IgD-negative memory B cell (primary cell): ENCODE measurements at regions not wholly inside any gene's neighbourhood (a gene's known extent, or its start where the extent isn't known, plus 50 kb on each side); places are given as distances from the start of the nearest gene placed in this dataset.

Experiments used
- H3K27ac Mint-ChIP-seq, 3 donors: one replicate each; pipeline ENCODE4 v1.8.0; 2020 to 2022; ENCODE audit warnings: mild to moderate bottlenecking in 3 of 3, mixed read lengths in 3 of 3, moderate library complexity in 1 of 3
- H3K27me3 Mint-ChIP-seq: one replicate; pipeline ENCODE4 v1.8.0; 2021; ENCODE audit warnings: mixed read lengths
- H3K36me3 Mint-ChIP-seq: one replicate; pipeline ENCODE4 v1.8.0; 2020; ENCODE audit warnings: mild to moderate bottlenecking, mixed read lengths
- H3K4me1 Mint-ChIP-seq, 3 donors: one replicate each; pipeline ENCODE4 v1.8.0; 2020 to 2022; ENCODE audit warnings: mixed read lengths in 3 of 3, mild to moderate bottlenecking in 1 of 3
- H3K4me3 Mint-ChIP-seq, 4 donors: one replicate each; pipeline ENCODE4 v1.8.0; 2020 to 2022; ENCODE audit warnings: mild to moderate bottlenecking in 4 of 4, mixed read lengths in 4 of 4, moderate library complexity in 3 of 4
- H3K9me3 Mint-ChIP-seq, 3 donors: one replicate each; pipeline ENCODE4 v1.8.0; 2020 to 2021; ENCODE audit warnings: mixed read lengths in 3 of 3, mild to moderate bottlenecking in 1 of 3

- H3K9me3 Mint-ChIP-seq = no peaks in the 10 kb centered on the region
- no peak overlapping the region for H3K4me3 Mint-ChIP-seq
- no peaks in the 10 kb centered on the region for H3K36me3 Mint-ChIP-seq
- H3K4me1 Mint-ChIP-seq = no peaks in the 10 kb centered on the region
- no peaks in the 10 kb centered on the region for H3K27me3 Mint-ChIP-seq
- no peak overlapping the region for H3K27ac Mint-ChIP-seq
Measured at GRCh38 chr2:22992441-22992840, 392.5 kb upstream of the KLHL29 start.

- H3K27ac Mint-ChIP-seq = no peak overlapping the region
- no peak overlapping the region for H3K4me3 Mint-ChIP-seq
- no peaks in the 10 kb centered on the region for H3K9me3 Mint-ChIP-seq
- H3K4me1 Mint-ChIP-seq = no peaks in the 10 kb centered on the region
- no peaks in the 10 kb centered on the region for H3K27me3 Mint-ChIP-seq
- no peaks in the 10 kb centered on the region for H3K36me3 Mint-ChIP-seq
Measured at GRCh38 chr2:22993250-22993649, 391.7 kb upstream of the KLHL29 start.

- H3K36me3 Mint-ChIP-seq = no peaks in the 10 kb centered on the region
- no peak overlapping the region for H3K27ac Mint-ChIP-seq
- H3K4me3 Mint-ChIP-seq = no peak overlapping the region
- H3K4me1 Mint-ChIP-seq = no peaks in the 10 kb centered on the region
- no peaks in the 10 kb centered on the region for H3K27me3 Mint-ChIP-seq
- peaks cover 0 to 3% (median 0%) of the 10 kb centered on the region in 3 donors for H3K9me3 Mint-ChIP-seq
Measured at GRCh38 chr2:22995576-22995975, 389.4 kb upstream of the KLHL29 start.

- H3K4me1 Mint-ChIP-seq = no peaks in the 10 kb centered on the region
- no peaks in the 10 kb centered on the region for H3K36me3 Mint-ChIP-seq
- no peak overlapping the region for H3K4me3 Mint-ChIP-seq
- no peak overlapping the region for H3K27ac Mint-ChIP-seq
- H3K9me3 Mint-ChIP-seq = peaks cover 0 to 6% (median 0%) of the 10 kb centered on the region in 3 donors
- H3K27me3 Mint-ChIP-seq = no peaks in the 10 kb centered on the region
Measured at GRCh38 chr2:22996911-22997310, 388.1 kb upstream of the KLHL29 start.

DNA sequence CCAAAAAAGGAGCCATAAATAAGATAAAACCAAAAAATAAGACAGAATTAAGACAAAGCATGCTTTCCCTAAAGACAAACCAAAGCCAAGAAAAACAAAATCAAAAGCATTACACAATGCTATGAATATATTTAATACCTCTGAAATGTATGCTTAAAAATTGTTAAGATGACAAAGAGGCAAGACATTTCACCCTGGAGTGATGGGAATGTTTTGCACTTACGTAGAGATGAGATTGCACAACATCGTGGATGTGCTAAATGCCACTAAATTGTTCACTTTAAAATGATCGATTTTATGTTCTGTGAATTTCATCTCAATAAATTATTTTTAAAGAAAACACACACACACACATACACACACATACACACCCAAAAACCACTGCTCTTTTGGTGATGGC lies 386.6 kb upstream of the KLHL29 start:
- no peaks in the 10 kb centered on the region for H3K36me3 Mint-ChIP-seq
- H3K27ac Mint-ChIP-seq = no peak overlapping the region
- peaks cover 0 to 6% (median 0%) of the 10 kb centered on the region in 3 donors for H3K9me3 Mint-ChIP-seq
- H3K4me3 Mint-ChIP-seq = no peak overlapping the region
- H3K4me1 Mint-ChIP-seq = no peaks in the 10 kb centered on the region
- H3K27me3 Mint-ChIP-seq = no peaks in the 10 kb centered on the region

GRCh38 chr2:22999951-23000350 lies 385.0 kb upstream of the KLHL29 start:
- no peaks in the 10 kb centered on the region for H3K27me3 Mint-ChIP-seq
- no peak overlapping the region for H3K27ac Mint-ChIP-seq
- H3K36me3 Mint-ChIP-seq = no peaks in the 10 kb centered on the region
- H3K9me3 Mint-ChIP-seq = peaks cover 0 to 6% (median 0%) of the 10 kb centered on the region in 3 donors
- H3K4me3 Mint-ChIP-seq = no peak overlapping the region
- no peaks in the 10 kb centered on the region for H3K4me1 Mint-ChIP-seq

GRCh38 chr2:23002234-23002633 lies 382.7 kb upstream of the KLHL29 start:
- no peak overlapping the region for H3K27ac Mint-ChIP-seq
- H3K4me3 Mint-ChIP-seq = no peak overlapping the region
- peaks cover 0 to 6% (median 0%) of the 10 kb centered on the region in 3 donors for H3K9me3 Mint-ChIP-seq
- H3K27me3 Mint-ChIP-seq = no peaks in the 10 kb centered on the region
- no peaks in the 10 kb centered on the region for H3K4me1 Mint-ChIP-seq
- no peaks in the 10 kb centered on the region for H3K36me3 Mint-ChIP-seq

GRCh38 chr2:23005469-23005868 lies 379.5 kb upstream of the KLHL29 start:
- Mint-ChIP-seq H3K9me3 (peaks cover 0 to 4% (median 0%) of the 10 kb centered on the region in 3 donors), H3K4me3 (no peak overlapping the region), H3K4me1 (no peaks in the 10 kb centered on the region), H3K27ac (no peak overlapping the region), H3K27me3 (no peaks in the 10 kb centered on the region), H3K36me3 (no peaks in the 10 kb centered on the region)

DNA sequence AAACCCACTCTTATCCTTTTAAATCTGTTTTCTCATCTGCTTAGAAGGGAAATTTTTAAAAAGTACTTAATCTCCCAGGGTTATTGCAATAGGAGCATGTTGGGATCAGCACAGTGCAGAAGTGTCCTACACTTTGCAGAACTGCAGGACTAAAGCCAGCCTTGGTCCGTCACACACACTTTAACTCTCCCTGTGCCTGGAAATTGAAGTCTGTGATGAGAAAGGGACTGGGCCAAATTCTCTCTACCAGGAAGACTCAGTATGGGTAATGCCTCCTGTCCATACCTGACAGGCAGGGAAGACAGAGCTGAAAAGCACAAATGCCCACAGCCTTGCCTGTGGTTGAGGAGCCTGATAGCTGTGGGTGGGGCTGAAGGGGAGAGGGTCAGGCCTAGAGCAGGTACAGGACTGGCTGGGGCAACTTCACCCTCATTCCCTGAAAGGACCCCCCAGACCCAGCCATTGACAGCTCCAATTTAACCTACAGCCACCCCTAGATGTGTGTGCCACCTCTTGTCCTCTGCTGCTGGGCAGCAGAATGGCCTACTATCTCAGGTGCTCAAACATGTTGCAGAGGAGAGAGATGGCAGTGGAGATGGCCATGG lies 377.2 kb upstream of the KLHL29 start:
- H3K4me1 Mint-ChIP-seq = no peaks in the 10 kb centered on the region
- H3K9me3 Mint-ChIP-seq = no peaks in the 10 kb centered on the region
- no peak overlapping the region for H3K4me3 Mint-ChIP-seq
- H3K36me3 Mint-ChIP-seq = no peaks in the 10 kb centered on the region
- H3K27me3 Mint-ChIP-seq = no peaks in the 10 kb centered on the region
- H3K27ac Mint-ChIP-seq = no peak overlapping the region

DNA sequence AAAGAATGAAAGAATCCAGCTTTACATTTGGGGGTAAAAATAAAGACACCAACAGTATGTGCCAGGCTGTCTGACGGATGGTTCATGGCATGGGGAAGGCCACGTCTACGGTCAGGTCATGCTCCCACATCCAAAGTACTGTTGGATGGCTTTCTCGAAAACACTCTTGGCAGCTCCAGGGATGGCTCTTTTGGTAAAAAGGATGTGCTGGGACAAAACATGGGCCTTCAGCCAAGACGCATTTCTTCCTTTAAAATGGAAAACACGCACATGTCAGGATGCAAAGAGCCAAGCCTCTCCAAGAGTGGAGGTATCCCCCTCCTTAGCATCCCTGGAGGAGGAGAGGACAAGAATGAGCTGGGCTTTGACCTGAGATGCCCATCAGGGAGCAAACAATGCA lies 376.5 kb upstream of the KLHL29 start:
- Mint-ChIP-seq H3K9me3 (no peaks in the 10 kb centered on the region), H3K4me1 (no peaks in the 10 kb centered on the region), H3K4me3 (no peak overlapping the region), H3K27me3 (peaks cover 1% of the 10 kb centered on the region), H3K27ac (no peak overlapping the region), H3K36me3 (no peaks in the 10 kb centered on the region)

GRCh38 chr2:23008951-23009350 lies 376.0 kb upstream of the KLHL29 start:
- no peak overlapping the region for H3K27ac Mint-ChIP-seq
- H3K9me3 Mint-ChIP-seq = no peaks in the 10 kb centered on the region
- H3K4me1 Mint-ChIP-seq = no peaks in the 10 kb centered on the region
- no peaks in the 10 kb centered on the region for H3K36me3 Mint-ChIP-seq
- H3K4me3 Mint-ChIP-seq = no peak overlapping the region
- H3K27me3 Mint-ChIP-seq = peaks cover 1% of the 10 kb centered on the region

GRCh38 chr2:23009545-23010149 lies 375.3 kb upstream of the KLHL29 start:
- no peak overlapping the region for H3K27ac Mint-ChIP-seq
- H3K9me3 Mint-ChIP-seq = no peaks in the 10 kb centered on the region
- no peak overlapping the region for H3K4me3 Mint-ChIP-seq
- no peaks in the 10 kb centered on the region for H3K4me1 Mint-ChIP-seq
- H3K27me3 Mint-ChIP-seq = peaks cover 1% of the 10 kb centered on the region
- H3K36me3 Mint-ChIP-seq = no peaks in the 10 kb centered on the region

DNA sequence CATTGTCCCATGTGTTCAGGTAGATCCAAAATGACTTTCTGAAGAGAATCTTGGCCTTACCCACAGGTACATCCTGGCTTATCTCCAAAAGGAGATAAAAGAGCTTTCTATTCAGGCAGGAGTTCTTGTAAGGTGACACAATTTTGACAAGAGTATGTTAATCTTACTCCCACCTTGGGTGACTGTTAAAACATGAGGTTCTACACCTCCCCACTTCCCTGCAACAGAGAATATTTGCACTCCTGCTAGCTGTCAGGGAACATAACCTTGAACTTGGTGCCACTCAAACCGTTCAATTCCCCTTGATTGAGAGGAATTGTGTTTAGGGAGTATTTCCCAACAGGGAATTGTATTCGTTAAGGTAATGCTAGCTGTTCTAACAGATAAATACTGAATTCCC lies 372.5 kb upstream of the KLHL29 start:
- no peaks in the 10 kb centered on the region for H3K4me1 Mint-ChIP-seq
- H3K9me3 Mint-ChIP-seq = no peaks in the 10 kb centered on the region
- no peak overlapping the region for H3K27ac Mint-ChIP-seq
- H3K36me3 Mint-ChIP-seq = no peaks in the 10 kb centered on the region
- H3K27me3 Mint-ChIP-seq = peaks cover 4% of the 10 kb centered on the region
- no peak overlapping the region for H3K4me3 Mint-ChIP-seq

DNA sequence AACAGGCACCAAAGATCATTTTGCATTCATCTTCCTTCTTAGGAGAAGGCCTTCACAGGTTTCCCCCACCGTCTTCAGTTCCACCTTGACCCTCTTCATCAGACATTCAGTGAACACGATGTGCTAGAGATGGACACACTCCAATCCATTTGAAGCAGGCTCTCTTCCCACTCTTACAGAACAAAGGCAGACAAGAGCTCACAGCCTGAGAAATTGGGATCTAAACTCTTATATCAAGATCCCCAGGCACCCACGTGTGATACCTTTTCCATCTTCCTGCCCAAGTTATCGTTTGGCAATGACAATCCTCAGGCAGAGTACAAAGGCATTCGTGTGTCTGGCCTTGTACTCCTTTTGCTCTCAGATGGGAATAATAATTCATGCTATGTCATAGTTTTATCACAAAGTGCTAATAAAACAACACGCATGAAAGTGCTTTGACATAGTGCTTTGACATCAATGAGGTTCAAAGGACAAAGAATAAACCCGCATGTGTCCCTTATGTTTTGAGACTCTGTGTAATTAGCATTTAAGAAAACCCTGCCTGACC lies 369.3 kb upstream of the KLHL29 start:
- H3K9me3 Mint-ChIP-seq = no peaks in the 10 kb centered on the region
- no peak overlapping the region for H3K27ac Mint-ChIP-seq
- peaks cover 4% of the 10 kb centered on the region for H3K27me3 Mint-ChIP-seq
- no peak overlapping the region for H3K4me3 Mint-ChIP-seq
- H3K36me3 Mint-ChIP-seq = no peaks in the 10 kb centered on the region
- H3K4me1 Mint-ChIP-seq = no peaks in the 10 kb centered on the region

DNA sequence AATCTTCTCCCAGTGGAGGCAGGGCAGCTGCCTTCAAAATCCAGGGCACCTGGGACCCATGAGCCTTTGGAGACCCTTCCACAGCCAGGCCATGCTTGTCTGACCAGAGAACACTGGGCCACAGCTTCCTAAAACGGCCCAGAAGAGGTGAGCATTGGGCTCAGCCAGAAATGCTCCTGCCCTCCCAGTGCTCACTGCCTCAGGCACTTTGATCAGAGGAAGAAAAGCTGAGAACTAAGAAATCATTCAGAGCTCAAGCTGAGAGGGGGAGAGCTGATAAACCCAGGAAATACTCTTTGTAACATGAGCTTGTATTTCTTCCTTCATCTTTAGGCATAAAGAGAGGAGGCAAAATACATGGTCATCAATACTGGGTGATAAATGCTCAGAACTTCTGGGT lies 365.5 kb upstream of the KLHL29 start:
- Mint-ChIP-seq H3K27me3 (peaks cover 3% of the 10 kb centered on the region), H3K4me1 (no peaks in the 10 kb centered on the region), H3K36me3 (no peaks in the 10 kb centered on the region), H3K4me3 (no peak overlapping the region), H3K9me3 (peaks cover 0 to 2% (median 0%) of the 10 kb centered on the region in 3 donors), H3K27ac (no peak overlapping the region)

DNA sequence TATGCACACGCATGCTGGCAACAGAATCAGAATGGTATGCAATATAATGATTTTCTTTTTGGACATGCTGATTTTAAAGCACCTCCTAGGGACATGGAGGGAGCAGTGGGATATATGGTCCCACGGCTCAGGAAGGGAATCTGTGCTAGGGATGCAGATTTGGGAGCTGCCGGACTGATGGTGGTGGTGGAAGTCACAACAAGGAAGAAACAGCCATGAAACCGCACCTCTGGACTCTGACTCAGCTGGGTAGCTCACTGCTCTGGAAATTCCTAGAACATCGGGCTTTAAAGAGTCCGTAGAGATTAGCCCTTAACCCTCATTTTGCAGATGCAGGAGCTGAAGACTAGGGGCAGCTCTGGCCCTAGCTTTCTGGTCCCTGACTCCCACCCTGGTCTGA lies 364.3 kb upstream of the KLHL29 start:
- peaks cover 0 to 4% (median 0%) of the 10 kb centered on the region in 3 donors for H3K9me3 Mint-ChIP-seq
- no peak overlapping the region for H3K4me3 Mint-ChIP-seq
- H3K27ac Mint-ChIP-seq = no peak overlapping the region
- H3K4me1 Mint-ChIP-seq = no peaks in the 10 kb centered on the region
- peaks cover 2% of the 10 kb centered on the region for H3K27me3 Mint-ChIP-seq
- no peaks in the 10 kb centered on the region for H3K36me3 Mint-ChIP-seq
